Retinal pigment epithelial cell (primary cell): ENCODE measurements at regions not wholly inside any gene's neighbourhood (a gene's known extent, or its start where the extent isn't known, plus 50 kb on each side); places are given as distances from the start of the nearest gene placed in this dataset.

Experiments used
- DNase-seq: peaks from one replicate; pipeline ENCODE4 v3.0.0-alpha.2; 2010; ENCODE audit warnings: low read depth
- H3K4me3 ChIP-seq: 2 replicates; pipeline ENCODE4 v1.5.1; 2011; ENCODE audit warnings: mild to moderate bottlenecking, low read length, control low read depth, moderate library complexity
- CTCF ChIP-seq: conservative IDR thresholded peaks from 2 replicates; pipeline ENCODE4 v1.5.1; 2011; ENCODE audit warnings: low read depth, low read length, control low read depth, inconsistent platforms

DNA sequence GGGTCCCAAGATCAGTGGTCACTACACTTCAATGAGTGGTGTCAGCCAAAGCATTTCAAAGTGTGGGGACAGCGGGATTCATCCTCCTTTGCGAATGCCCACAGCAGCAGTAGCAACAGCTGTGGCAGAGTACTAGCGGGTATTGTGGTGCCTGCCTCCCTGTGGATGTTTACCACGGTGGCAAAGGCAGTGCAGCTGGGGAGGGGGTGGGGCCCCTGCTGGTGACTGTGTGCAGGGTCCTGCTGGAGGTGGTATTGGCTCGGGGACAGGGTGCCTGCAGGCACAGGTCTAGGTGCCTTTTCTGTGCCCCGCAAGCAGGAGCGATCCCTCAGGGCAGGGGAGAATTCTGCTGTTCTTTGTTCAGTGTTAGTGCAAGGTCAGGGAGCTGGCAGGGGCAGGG lies 415.7 kb downstream of the USP25 start:
- no peak for TF ChIP-seq CTCF
- H3K4me3 ChIP-seq, result no peak overlapping the region
- no peak for DNase-seq

DNA sequence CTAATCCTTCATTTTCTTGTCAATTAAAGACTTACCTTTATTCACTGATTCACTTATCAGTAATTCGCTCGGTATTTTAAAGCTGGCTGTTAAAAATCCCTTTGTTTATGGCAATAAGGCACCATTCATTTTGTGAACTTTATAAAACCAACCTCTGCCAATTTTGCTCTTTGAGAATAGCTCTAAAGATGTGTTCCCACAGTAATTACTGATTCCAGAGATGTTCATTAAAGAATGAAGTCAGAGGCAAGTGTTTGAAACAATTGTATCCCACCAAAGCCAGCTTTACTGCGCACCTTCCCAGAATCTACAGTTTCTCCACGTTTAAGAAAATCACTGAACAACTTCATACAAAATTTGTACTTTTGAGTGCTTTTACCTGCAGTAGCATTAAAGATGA lies 424.5 kb downstream of the USP25 start:
- no peak for DNase-seq
- no peak overlapping the region for H3K4me3 ChIP-seq
- no peak for TF ChIP-seq CTCF

DNA sequence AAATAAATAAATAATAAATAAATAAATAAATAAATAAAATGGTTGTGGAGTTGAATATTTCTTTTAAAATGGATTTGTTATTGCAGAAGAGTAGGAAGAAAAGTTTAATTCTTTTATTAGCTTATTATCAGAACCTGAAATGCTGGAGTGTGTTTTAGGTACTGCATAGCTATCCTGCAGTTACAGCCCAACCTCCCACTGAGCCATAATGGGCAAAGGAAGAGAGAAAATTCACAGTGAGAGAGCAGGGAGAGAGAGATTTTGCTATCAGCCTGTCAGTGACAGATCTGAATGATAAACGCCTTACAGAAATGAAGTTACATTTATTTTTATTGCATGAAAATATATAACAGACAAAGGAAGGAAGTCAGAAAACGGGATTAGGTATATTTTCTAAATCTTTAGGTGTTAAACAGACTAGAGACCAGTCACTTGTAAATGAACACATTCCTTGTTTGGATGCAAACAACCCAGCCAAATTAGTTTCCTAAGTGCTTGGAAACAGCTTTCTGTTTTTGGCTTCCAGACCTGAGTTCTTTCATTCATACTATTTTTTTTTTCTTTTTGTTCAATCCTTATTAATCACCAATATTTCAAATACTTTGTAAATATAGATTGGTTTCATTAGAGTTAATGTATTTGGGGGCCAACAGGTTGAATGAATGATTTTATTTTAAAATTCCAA lies 425.3 kb downstream of the USP25 start:
- no peak overlapping the region for H3K4me3 ChIP-seq
- TF ChIP-seq CTCF, result no peak
- DNase-seq, result no peak

GRCh38 chr21:16156841-16157489 lies 427.2 kb downstream of the USP25 start:
- TF ChIP-seq CTCF, result no peak
- no peak for DNase-seq
- no peak overlapping the region for H3K4me3 ChIP-seq

DNA sequence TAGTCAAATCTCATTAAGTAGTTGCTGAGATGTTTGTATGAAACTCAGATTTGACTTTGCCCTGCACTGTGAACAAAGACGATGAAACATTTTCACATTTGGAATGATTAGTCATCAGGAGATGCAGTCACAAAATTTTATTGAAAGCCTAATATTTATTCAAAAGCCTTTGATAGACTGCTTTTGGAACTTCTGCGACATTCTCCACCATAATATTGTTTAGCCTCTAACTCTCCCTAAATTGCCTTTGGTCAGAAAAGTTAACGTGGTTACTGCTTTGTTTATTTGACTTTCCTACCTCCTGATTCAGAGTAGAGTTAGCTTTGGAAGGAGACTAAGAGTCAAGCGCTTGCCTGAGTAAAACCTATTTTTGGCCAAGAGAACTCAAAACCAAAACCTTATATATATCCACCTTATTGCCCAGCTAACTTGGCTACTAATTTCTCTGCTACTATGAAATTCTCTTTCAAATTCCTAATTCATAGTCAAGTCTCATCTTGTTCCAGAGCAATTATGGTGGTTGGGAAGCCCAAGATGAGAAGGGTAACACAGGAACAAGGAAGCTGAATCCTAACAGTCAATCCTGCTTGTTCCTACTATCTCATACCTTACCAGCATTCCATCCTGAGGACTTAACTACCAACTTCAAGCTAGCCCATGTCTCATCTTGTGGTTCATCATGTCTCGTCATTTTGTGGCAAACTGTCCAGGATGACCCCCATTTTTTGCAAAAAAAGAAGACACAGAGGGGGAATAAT lies 429.6 kb downstream of the USP25 start:
- DNase-seq, result no peak
- TF ChIP-seq CTCF, result no peak
- H3K4me3 ChIP-seq, result no peak overlapping the region

DNA sequence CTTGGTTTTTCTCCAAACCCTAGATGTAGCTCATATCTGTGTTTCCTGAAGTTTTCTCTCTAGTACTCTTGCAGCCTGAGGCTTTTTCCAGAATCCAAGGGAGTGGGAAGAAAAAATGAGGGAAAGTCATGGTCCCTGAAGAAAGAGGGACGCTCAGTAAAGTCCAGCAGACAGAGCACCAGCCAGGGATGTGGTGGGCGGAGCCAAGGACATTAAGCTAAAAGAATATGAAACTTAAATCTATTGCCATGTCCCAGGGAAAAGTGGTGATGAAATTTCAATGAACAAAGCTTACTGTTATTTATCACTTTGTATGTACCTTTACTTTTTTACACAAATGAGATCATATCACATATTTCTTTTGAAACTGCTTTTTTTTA lies 430.2 kb downstream of the USP25 start:
- no peak for TF ChIP-seq CTCF
- no peak overlapping the region for H3K4me3 ChIP-seq
- DNase-seq, result no peak

DNA sequence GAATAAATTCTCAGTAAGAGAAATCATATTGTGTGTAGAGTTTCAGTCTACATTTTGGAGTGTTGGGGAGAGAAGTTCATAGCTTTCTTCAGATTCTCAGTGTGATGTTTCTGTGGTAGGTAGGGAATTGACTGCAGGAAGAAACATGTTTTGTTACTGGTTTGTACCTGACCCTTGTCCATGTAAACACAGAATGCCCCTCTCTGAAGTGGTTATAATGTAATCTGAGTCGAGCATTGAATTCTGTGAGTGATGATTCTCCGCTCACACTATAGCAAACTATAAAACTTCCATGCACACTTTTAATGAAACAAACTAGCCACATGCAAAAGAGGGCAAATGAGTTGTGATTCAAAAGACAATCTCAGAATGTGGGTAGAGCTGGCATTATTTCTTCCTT lies 433.2 kb downstream of the USP25 start:
- TF ChIP-seq CTCF, result no peak
- DNase-seq, result no peak

More for the DNA sequence above, 433.2 kb downstream of the USP25 start:
- H3K4me3 ChIP-seq, result no peak overlapping the region
